T-cell (primary cell): ENCODE measurements at regions not wholly inside any gene's neighbourhood (a gene's known extent, or its start where the extent isn't known, plus 50 kb on each side); places are given as distances from the start of the nearest gene placed in this dataset.

Experiments used
- ATAC-seq, 4 experiments: fragments of 200-7000 bp in 3 of 4; fragments of 150-1000 bp in 1 of 4; cut with Tn5 transposase; replicated peaks in 1 of 4; 1 replicate in 3 of 4; 2 replicates in 1 of 4; pipeline ENCODE4 v1.10.0; 2021; ENCODE audit warnings: moderate library complexity in 3 of 4, mild to moderate bottlenecking in 2 of 4, moderate number of reproducible peaks in 1 of 4
- CTCF ChIA-PET, 2 donors: fragments of 300-600 bp; sonication (Branson Sonifier 250); formaldehyde crosslinking; loops; one replicate each; lab custom pipeline; 2022; ENCODE audit warnings: antibody characterized with exemption in 2 of 2; lab: Charles Lee
- POLR2A ChIA-PET, 2 donors: fragments of 300-600 bp; sonication (Branson Sonifier 250); formaldehyde crosslinking; loops; one replicate each; lab custom pipeline; 2022; ENCODE audit warnings: antibody characterized with exemption in 2 of 2; lab: Charles Lee
- DNase-seq, 35 experiments: peaks; one replicate each; pipeline versions ENCODE4 v3.0.0 to v3.0.0-alpha.2; 2013 to 2023
- H3K27ac ChIP-seq: one replicate; pipeline ENCODE4 v1.5.1; 2013; ENCODE audit warnings: low read length
- H3K27me3 ChIP-seq, 2 experiments: replicated peaks in 1 of 2; 1 replicate in 1 of 2; 2 replicates in 1 of 2; pipeline versions ENCODE4 v1.6.1 to v1.7.0; 2013; ENCODE audit warnings: low read length in 1 of 2, mixed read lengths in 1 of 2; ENCODE audit not compliant: control insufficient read depth in 2 of 2, insufficient read depth in 2 of 2; ENCODE audit errors: extremely low read depth in 1 of 2
- H3K36me3 ChIP-seq, 2 donors: 1 replicate in 1 of 2; 2 replicates in 1 of 2; pipeline versions ENCODE4 v1.6.1 to v1.7.0; 2013; ENCODE audit warnings: low read length in 1 of 2; ENCODE audit not compliant: control insufficient read depth in 2 of 2, insufficient read depth in 1 of 2; ENCODE audit errors: extremely low read depth in 1 of 2
- H3K4me1 ChIP-seq, 2 experiments: 1 replicate in 1 of 2; 2 replicates in 1 of 2; pipeline versions ENCODE4 v1.6.1 to v1.7.0; 2013; ENCODE audit warnings: low read length in 2 of 2, mixed read lengths in 1 of 2; ENCODE audit not compliant: insufficient read depth in 2 of 2, control insufficient read depth in 1 of 2; ENCODE audit errors: extremely low read depth in 1 of 2
- H3K4me3 ChIP-seq, 2 donors: 1 replicate in 1 of 2; 2 replicates in 1 of 2; pipeline versions ENCODE4 v1.5.1 to v1.7.0; 2013; ENCODE audit warnings: mild to moderate bottlenecking in 2 of 2, low read length in 1 of 2, moderate library complexity in 1 of 2; ENCODE audit not compliant: control insufficient read depth in 1 of 2; ENCODE audit errors: extremely low read depth in 1 of 2
- H3K9me3 ChIP-seq: 2 replicates; pipeline ENCODE4 v1.7.0; 2013
- H3K27ac Mint-ChIP-seq, 2 donors: one replicate each; pipeline ENCODE4 v1.8.0; 2020 to 2021; ENCODE audit warnings: mild to moderate bottlenecking in 2 of 2, mixed read lengths in 2 of 2
- H3K27me3 Mint-ChIP-seq, 2 donors: one replicate each; pipeline ENCODE4 v1.8.0; 2021 to 2022; ENCODE audit warnings: mixed read lengths in 2 of 2
- H3K36me3 Mint-ChIP-seq: one replicate; pipeline ENCODE4 v1.8.0; 2021; ENCODE audit warnings: mixed read lengths
- H3K4me1 Mint-ChIP-seq, 3 donors: one replicate each; pipeline ENCODE4 v1.8.0; 2020 to 2022; ENCODE audit warnings: mixed read lengths in 3 of 3, mild to moderate bottlenecking in 1 of 3
- H3K4me3 Mint-ChIP-seq, 3 donors: one replicate each; pipeline ENCODE4 v1.8.0; 2020 to 2022; ENCODE audit warnings: mild to moderate bottlenecking in 3 of 3, mixed read lengths in 3 of 3, moderate library complexity in 3 of 3
- H3K9me3 Mint-ChIP-seq, 3 donors: one replicate each; pipeline ENCODE4 v1.8.0; 2020 to 2022; ENCODE audit warnings: mixed read lengths in 3 of 3
- WGBS: methylation state at CpG from one replicate; pipeline ENCODE4 v1.1.5; 2013; ENCODE audit warnings: missing lambda C conversion rate; ENCODE audit not compliant: insufficient coverage; 5-methylcytosine and 5-hydroxymethylcytosine counted together

DNA sequence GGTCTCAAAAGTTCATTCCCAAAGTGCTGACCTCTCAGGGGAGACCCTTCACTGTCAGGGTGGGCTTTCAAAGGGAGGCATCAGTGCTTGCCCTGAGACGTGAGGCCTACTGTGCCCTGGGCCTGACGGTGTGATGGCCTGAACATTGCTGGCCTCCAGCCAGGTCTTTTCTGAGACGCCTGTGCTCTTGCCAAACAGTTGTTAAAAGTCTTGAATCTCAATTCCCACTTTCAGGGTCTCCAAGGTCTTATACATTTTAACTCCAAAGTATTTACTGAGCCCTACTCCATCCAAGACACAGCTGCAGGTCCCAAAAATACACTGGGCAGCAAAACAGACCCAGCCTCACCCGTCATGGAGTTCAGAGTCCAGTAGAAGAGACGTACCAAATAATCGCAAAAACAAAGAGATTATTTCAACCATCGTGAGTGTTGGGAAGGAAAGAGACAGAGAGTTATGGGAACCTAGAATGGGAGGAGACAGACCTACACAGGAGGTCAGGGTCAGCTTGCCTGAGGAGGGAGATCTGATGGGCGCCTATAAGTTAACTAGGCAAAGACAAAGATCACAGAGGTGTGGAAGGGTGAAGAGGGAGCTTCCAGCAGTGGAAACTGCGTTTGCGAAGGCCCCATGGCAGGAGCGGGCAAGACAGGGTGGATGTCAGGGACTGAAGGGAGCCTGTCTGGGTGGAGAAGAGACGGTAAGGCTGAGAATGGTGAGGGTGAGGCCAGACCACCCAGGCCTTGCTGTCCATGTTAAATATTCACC lies 446.3 kb downstream of the PREX1 start:
- H3K4me1 Mint-ChIP-seq, result no peaks in the 10 kb centered on the region
- POLR2A ChIA-PET, result no interaction called here
- H3K4me3 ChIP-seq, result no peak overlapping the region
- peaks cover 0 to 23% of the 10 kb centered on the region in 2 experiments for H3K27me3 ChIP-seq
- ATAC-seq (no peak), DNase-seq (no peak)
- no peaks in the 10 kb centered on the region for H3K9me3 Mint-ChIP-seq
- H3K36me3 ChIP-seq, result no peaks in the 10 kb centered on the region
- CTCF ChIA-PET, result no interaction called here
- H3K4me1 ChIP-seq, result no peaks in the 10 kb centered on the region
- H3K27ac ChIP-seq, result no peak overlapping the region
- 83% methylated on average over 11 of the region's 12 CpGs for WGBS
- no peaks in the 10 kb centered on the region for H3K36me3 Mint-ChIP-seq
- H3K27me3 Mint-ChIP-seq, result peaks cover 8 to 26% of the 10 kb centered on the region in 2 donors
- H3K9me3 ChIP-seq, result no peaks in the 10 kb centered on the region
- no peak overlapping the region for H3K27ac Mint-ChIP-seq
- no peak overlapping the region for H3K4me3 Mint-ChIP-seq

- POLR2A ChIA-PET, result no interaction called here
These were observed 447.1 kb downstream of the PREX1 start for GRCh38 chr20:48380661-48381060.

DNA sequence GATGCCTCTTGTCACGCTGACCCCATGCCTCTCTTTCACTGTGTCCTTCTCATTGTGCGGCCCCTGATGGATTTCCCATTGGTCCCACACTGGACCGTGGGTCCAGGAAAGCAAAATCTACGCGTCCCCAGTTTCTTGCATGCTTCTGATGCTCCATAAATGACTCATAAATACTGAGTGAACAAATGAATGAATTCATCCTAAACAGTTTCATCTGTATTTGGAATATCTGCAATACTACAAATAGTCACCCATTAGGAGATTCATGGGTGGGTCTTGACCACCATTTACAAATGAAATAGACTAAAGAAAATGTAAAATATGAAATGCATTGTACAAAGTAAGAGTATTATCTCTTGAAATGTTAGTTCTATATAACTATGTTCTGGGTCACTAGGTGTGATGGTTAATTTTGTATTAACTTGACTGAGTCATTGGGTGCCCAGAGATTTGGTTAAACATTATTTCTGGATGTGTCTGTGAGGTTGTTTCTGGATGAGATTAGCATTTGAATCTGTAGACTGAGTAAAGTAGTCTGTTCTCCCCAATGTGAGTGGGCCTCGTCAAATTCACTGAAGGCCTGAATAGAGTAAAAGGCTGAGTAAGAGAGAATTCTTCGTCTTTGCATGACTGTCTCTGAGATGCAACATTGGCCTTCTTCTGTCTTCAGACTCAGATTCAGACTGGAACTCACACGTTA lies 448.7 kb downstream of the PREX1 start:
- no peak overlapping the region for H3K4me3 Mint-ChIP-seq

More at GRCh38 chr20:48380661-48381060, 447.1 kb downstream of the PREX1 start:
- Mint-ChIP-seq H3K4me3 (no peak overlapping the region), H3K4me1 (no peaks in the 10 kb centered on the region), H3K27me3 (peaks cover 12 to 26% of the 10 kb centered on the region in 2 donors), H3K27ac (no peak overlapping the region), H3K9me3 (no peaks in the 10 kb centered on the region), H3K36me3 (no peaks in the 10 kb centered on the region)
- Histone ChIP-seq H3K27me3 (peaks cover 0 to 28% of the 10 kb centered on the region in 2 experiments), H3K4me1 (no peaks in the 10 kb centered on the region), H3K36me3 (no peaks in the 10 kb centered on the region), H3K9me3 (no peaks in the 10 kb centered on the region), H3K27ac (no peak overlapping the region), H3K4me3 (no peak overlapping the region)
- CTCF ChIA-PET, result no interaction called here
- ATAC-seq, result no peak
- WGBS, result 40% methylated on average over 1 of the region's 4 CpGs
- no peak for DNase-seq

GRCh38 chr20:48377940-48378339 lies 449.9 kb downstream of the PREX1 start:
- H3K4me3 Mint-ChIP-seq, result no peak overlapping the region
- no peak overlapping the region for H3K27ac Mint-ChIP-seq

More for the DNA sequence above, 448.7 kb downstream of the PREX1 start:
- Histone ChIP-seq H3K4me1 (peaks cover 0 to 5% of the 10 kb centered on the region in 2 experiments), H3K27me3 (peaks cover 0 to 28% of the 10 kb centered on the region in 2 experiments), H3K27ac (no peak overlapping the region), H3K36me3 (no peaks in the 10 kb centered on the region), H3K9me3 (no peaks in the 10 kb centered on the region), H3K4me3 (no peak overlapping the region)
- Mint-ChIP-seq H3K9me3 (no peaks in the 10 kb centered on the region), H3K36me3 (no peaks in the 10 kb centered on the region), H3K4me1 (no peaks in the 10 kb centered on the region), H3K27me3 (peaks cover 25 to 26% of the 10 kb centered on the region in 2 donors), H3K27ac (no peak overlapping the region)
- no peak for ATAC-seq
- 83% methylated on average over 6 of the region's 8 CpGs for WGBS
- ChIA-PET CTCF (no interaction called here), POLR2A (no interaction called here)
- no peak for DNase-seq

GRCh38 chr20:48375804-48376203 lies 452.0 kb downstream of the PREX1 start:
- no peaks in the 10 kb centered on the region for H3K4me1 Mint-ChIP-seq
- ChIA-PET POLR2A (no interaction called here), CTCF (no interaction called here)
- H3K27ac Mint-ChIP-seq, result no peak overlapping the region
- H3K27me3 ChIP-seq, result peaks cover 0 to 21% of the 10 kb centered on the region in 2 experiments
- ATAC-seq (no peak), DNase-seq (no peak)
- no peak overlapping the region for H3K4me3 Mint-ChIP-seq
- H3K4me1 ChIP-seq, result peaks cover 0 to 5% of the 10 kb centered on the region in 2 experiments
- no peaks in the 10 kb centered on the region for H3K36me3 Mint-ChIP-seq
- 77% methylated on average over 7 of the region's 8 CpGs for WGBS
- no peaks in the 10 kb centered on the region for H3K9me3 ChIP-seq
- H3K27ac ChIP-seq, result no peak overlapping the region
- H3K36me3 ChIP-seq, result no peaks in the 10 kb centered on the region
- H3K9me3 Mint-ChIP-seq, result no peaks in the 10 kb centered on the region
- peaks cover 11 to 21% of the 10 kb centered on the region in 2 donors for H3K27me3 Mint-ChIP-seq
- H3K4me3 ChIP-seq, result no peak overlapping the region

More at GRCh38 chr20:48377940-48378339, 449.9 kb downstream of the PREX1 start:
- DNase-seq (no peak), ATAC-seq (no peak)
- CTCF ChIA-PET, result no interaction called here
- H3K27me3 Mint-ChIP-seq, result peaks cover 26% of the 10 kb centered on the region in 2 donors
- Histone ChIP-seq H3K4me3 (no peak overlapping the region), H3K9me3 (no peaks in the 10 kb centered on the region), H3K27ac (no peak overlapping the region), H3K36me3 (no peaks in the 10 kb centered on the region), H3K4me1 (peaks cover 0 to 5% of the 10 kb centered on the region in 2 experiments), H3K27me3 (peaks cover 0 to 33% of the 10 kb centered on the region in 2 experiments)
- no peaks in the 10 kb centered on the region for H3K4me1 Mint-ChIP-seq
- no peaks in the 10 kb centered on the region for H3K36me3 Mint-ChIP-seq
- H3K9me3 Mint-ChIP-seq, result no peaks in the 10 kb centered on the region
- POLR2A ChIA-PET, result no interaction called here
- WGBS, result 92% methylated on average over 2 of the region's 2 CpGs

GRCh38 chr20:48374991-48375595 lies 452.7 kb downstream of the PREX1 start:
- no peaks in the 10 kb centered on the region for H3K36me3 ChIP-seq
- Mint-ChIP-seq H3K9me3 (no peaks in the 10 kb centered on the region), H3K27ac (no peak overlapping the region), H3K27me3 (peaks cover 11 to 23% of the 10 kb centered on the region in 2 donors), H3K4me3 (no peak overlapping the region), H3K36me3 (no peaks in the 10 kb centered on the region), H3K4me1 (no peaks in the 10 kb centered on the region)
- H3K4me1 ChIP-seq, result peaks cover 0 to 5% of the 10 kb centered on the region in 2 experiments
- DNase-seq, result no peak
- CTCF ChIA-PET, result no interaction called here
- no peak overlapping the region for H3K4me3 ChIP-seq
- 80% methylated on average over 3 of the region's 16 CpGs for WGBS
- POLR2A ChIA-PET, result no interaction called here
- no peak for ATAC-seq
- H3K27ac ChIP-seq, result no peak overlapping the region
- H3K9me3 ChIP-seq, result no peaks in the 10 kb centered on the region
- peaks cover 0 to 21% of the 10 kb centered on the region in 2 experiments for H3K27me3 ChIP-seq
